Neuronal stem cell (in vitro differentiated cells): ENCODE measurements at regions not wholly inside any gene's neighbourhood (a gene's known extent, or its start where the extent isn't known, plus 50 kb on each side); places are given as distances from the start of the nearest gene placed in this dataset.
"Not testable (repeated sequence)": the region's sequence is repeated elsewhere in the genome, so short reads cannot be mapped to it uniquely, and the experiment has no call there.

ENCODE experiments used
- DNase-seq: peaks from one replicate; pipeline ENCODE4 v3.0.0-alpha.2; 2013; ENCODE audit warnings: low spot score
- H2AFZ ChIP-seq: one replicate; pipeline ENCODE4 v1.6.1; 2013; ENCODE audit warnings: mild to moderate bottlenecking, low read length, inconsistent platforms
- H2AK5ac ChIP-seq: 2 replicates; pipeline ENCODE4 v1.6.1; 2013; ENCODE audit warnings: low read depth, mild to moderate bottlenecking, inconsistent platforms, low read length, moderate library complexity, mixed read lengths
- H2BK120ac ChIP-seq: 2 replicates; pipeline ENCODE4 v1.6.1; 2013; ENCODE audit warnings: low read depth, mild to moderate bottlenecking, inconsistent platforms, low read length, moderate library complexity, mixed read lengths
- H2BK12ac ChIP-seq: one replicate; pipeline ENCODE4 v1.6.1; 2013; ENCODE audit warnings: low read length, inconsistent platforms
- H2BK15ac ChIP-seq: 2 replicates; pipeline ENCODE4 v1.6.1; 2013; ENCODE audit warnings: mild to moderate bottlenecking, low read length, inconsistent platforms, mixed read lengths
- H2BK5ac ChIP-seq: one replicate; pipeline ENCODE4 v1.6.1; 2013; ENCODE audit warnings: inconsistent platforms, mild to moderate bottlenecking, low read length, moderate library complexity
- H3K14ac ChIP-seq: one replicate; pipeline ENCODE4 v1.6.1; 2013; ENCODE audit warnings: low read length, inconsistent platforms
- H3K18ac ChIP-seq: 2 replicates; pipeline ENCODE4 v1.6.1; 2013; ENCODE audit warnings: low read length, inconsistent platforms
- H3K23ac ChIP-seq: 2 replicates; pipeline ENCODE4 v1.6.1; 2013; ENCODE audit warnings: low read depth, mild to moderate bottlenecking, mixed read lengths, low read length, inconsistent platforms; ENCODE audit not compliant: poor library complexity
- H3K27ac ChIP-seq: replicated peaks from 3 replicates; pipeline ENCODE4 v1.5.1; 2013; ENCODE audit warnings: low read length, inconsistent platforms
- H3K27me3 ChIP-seq, 3 experiments: 2 replicates each; pipeline ENCODE4 v1.6.1; 2013; ENCODE audit warnings: low read length in 3 of 3, mild to moderate bottlenecking in 2 of 3, inconsistent platforms in 1 of 3, low read depth in 1 of 3, mixed read lengths in 1 of 3, moderate library complexity in 1 of 3; ENCODE audit not compliant: control insufficient read depth in 3 of 3, insufficient read depth in 3 of 3
- H3K36me3 ChIP-seq, 2 donors: replicated peaks in 1 of 2; 2 replicates each; pipeline ENCODE4 v1.6.1; 2013; ENCODE audit warnings: low read length in 2 of 2; ENCODE audit not compliant: control insufficient read depth in 2 of 2, insufficient read depth in 2 of 2
- H3K4ac ChIP-seq: 2 replicates; pipeline ENCODE4 v1.6.1; 2013; ENCODE audit warnings: inconsistent platforms, mild to moderate bottlenecking, low read length, moderate library complexity
- H3K4me1 ChIP-seq, 2 donors: 1 replicate in 1 of 2; 2 replicates in 1 of 2; pipeline ENCODE4 v1.6.1; 2013; ENCODE audit warnings: low read length in 2 of 2, low read depth in 1 of 2; ENCODE audit not compliant: control insufficient read depth in 2 of 2, insufficient read depth in 1 of 2
- H3K4me2 ChIP-seq: one replicate; pipeline ENCODE4 v1.6.1; 2013; ENCODE audit warnings: mild to moderate bottlenecking, low read length, inconsistent platforms; ENCODE audit not compliant: insufficient read depth, poor library complexity, severe bottlenecking
- H3K4me3 ChIP-seq, 2 donors: 2 replicates each; pipeline ENCODE4 v1.5.1; 2013; ENCODE audit warnings: low read length in 2 of 2, mild to moderate bottlenecking in 2 of 2, inconsistent platforms in 1 of 2, moderate library complexity in 1 of 2
- H3K79me1 ChIP-seq: one replicate; pipeline ENCODE4 v1.6.1; 2013; ENCODE audit warnings: low read depth, mild to moderate bottlenecking, inconsistent platforms, low read length, moderate library complexity
- H3K9ac ChIP-seq: one replicate; pipeline ENCODE4 v1.6.1; 2013; ENCODE audit warnings: mild to moderate bottlenecking, low read depth, low read length, inconsistent platforms; ENCODE audit not compliant: poor library complexity
- H3K9me3 ChIP-seq, 2 donors: replicated peaks in 1 of 2; 2 replicates each; pipeline versions ENCODE3 to v1.6.1; 2013; ENCODE audit warnings: low read length in 2 of 2, mild to moderate bottlenecking in 2 of 2, inconsistent platforms in 1 of 2, low read depth in 1 of 2, mixed read lengths in 1 of 2, moderate library complexity in 1 of 2; ENCODE audit not compliant: control insufficient read depth in 2 of 2, insufficient read depth in 1 of 2
- H4K8ac ChIP-seq: one replicate; pipeline ENCODE4 v1.6.1; 2013; ENCODE audit warnings: low read depth, mild to moderate bottlenecking, inconsistent platforms, low read length, moderate library complexity
- H4K91ac ChIP-seq: one replicate; pipeline ENCODE4 v1.6.1; 2013; ENCODE audit warnings: low read length, low read depth, mild to moderate bottlenecking, inconsistent platforms; ENCODE audit not compliant: poor library complexity
- WGBS, 2 donors: extraction: QIAGEN DNeasy Blood & Tissue Kit; methylation state at CpG; one replicate each; pipeline ENCODE4 v1.1.7; 2013; ENCODE audit warnings: missing lambda C conversion rate in 2 of 2, mixed read lengths in 1 of 2; ENCODE audit not compliant: insufficient read length in 2 of 2, insufficient replicate concordance in 1 of 2; ENCODE audit errors: extremely low coverage in 2 of 2; 5-methylcytosine and 5-hydroxymethylcytosine counted together

DNA sequence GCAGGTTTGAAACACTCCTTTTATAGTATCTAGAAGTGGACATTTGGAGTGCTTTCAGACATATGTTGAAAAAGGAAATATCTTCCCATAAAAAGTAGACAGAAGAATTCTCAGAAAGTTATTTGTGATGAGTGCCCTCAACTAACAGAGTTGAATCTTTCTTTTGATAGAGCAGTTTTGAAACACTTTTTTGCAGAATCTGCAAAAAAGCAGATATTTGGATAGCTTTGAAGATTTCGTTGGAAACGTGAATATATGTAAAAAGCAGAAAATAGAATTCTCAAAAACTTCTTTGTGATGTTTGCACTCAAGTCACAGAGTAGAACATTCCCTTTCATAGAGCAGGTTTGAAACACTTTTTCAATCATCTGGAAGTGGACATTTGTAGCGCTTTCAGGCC lies 676.4 kb upstream of the ZNF337 start:
- not testable (repeated sequence) for H2BK12ac ChIP-seq

GRCh38 chr20:26354511-26354910 lies 657.9 kb upstream of the ZNF337 start:
- H3K79me1 ChIP-seq: no peaks in the 10 kb centered on the region
- no peak overlapping the region for H3K14ac ChIP-seq
- no peak overlapping the region for H2BK120ac ChIP-seq
- no peak overlapping the region for H2AK5ac ChIP-seq
- no peaks in the 10 kb centered on the region for H3K9me3 ChIP-seq
- H2AFZ ChIP-seq: no peak overlapping the region
- H4K8ac ChIP-seq: no peak overlapping the region
- no peak overlapping the region for H2BK12ac ChIP-seq
- H3K18ac ChIP-seq: no peak overlapping the region
- no peaks in the 10 kb centered on the region for H3K36me3 ChIP-seq
- no peak overlapping the region for H3K4me2 ChIP-seq
- DNase-seq: no peak
- no peaks in the 10 kb centered on the region for H3K27me3 ChIP-seq
- no peaks in the 10 kb centered on the region for H3K4me1 ChIP-seq
- H3K4ac ChIP-seq: no peak overlapping the region
- H3K27ac ChIP-seq: no peak overlapping the region
- H3K4me3 ChIP-seq: no peak overlapping the region
- no peak overlapping the region for H2BK5ac ChIP-seq
- no peak overlapping the region for H3K9ac ChIP-seq
- no peak overlapping the region for H4K91ac ChIP-seq
- WGBS, 2 donors: no CpG with 5 or more reads among the region's 2 CpGs
- H2BK15ac ChIP-seq: no peak overlapping the region
- H3K23ac ChIP-seq: no peak overlapping the region

More for the DNA sequence above, 676.4 kb upstream of the ZNF337 start:
- H4K91ac ChIP-seq, H3K4me1 ChIP-seq, H2AK5ac ChIP-seq, H3K4ac ChIP-seq, H3K4me2 ChIP-seq, H2AFZ ChIP-seq, H2BK15ac ChIP-seq, H3K79me1 ChIP-seq, H2BK5ac ChIP-seq, H3K9me3 ChIP-seq, H3K9ac ChIP-seq, DNase-seq, H3K23ac ChIP-seq, H3K27ac ChIP-seq, H2BK120ac ChIP-seq, H3K27me3 ChIP-seq, H3K36me3 ChIP-seq, H3K4me3 ChIP-seq, H4K8ac ChIP-seq, H3K18ac ChIP-seq, H3K14ac ChIP-seq: not testable (repeated sequence)
- no CpG with 5 or more reads among the region's 3 CpGs for WGBS, 2 donors

GRCh38 chr20:26347396-26347795 lies 650.7 kb upstream of the ZNF337 start:
- no peaks in the 10 kb centered on the region for H3K79me1 ChIP-seq

DNA sequence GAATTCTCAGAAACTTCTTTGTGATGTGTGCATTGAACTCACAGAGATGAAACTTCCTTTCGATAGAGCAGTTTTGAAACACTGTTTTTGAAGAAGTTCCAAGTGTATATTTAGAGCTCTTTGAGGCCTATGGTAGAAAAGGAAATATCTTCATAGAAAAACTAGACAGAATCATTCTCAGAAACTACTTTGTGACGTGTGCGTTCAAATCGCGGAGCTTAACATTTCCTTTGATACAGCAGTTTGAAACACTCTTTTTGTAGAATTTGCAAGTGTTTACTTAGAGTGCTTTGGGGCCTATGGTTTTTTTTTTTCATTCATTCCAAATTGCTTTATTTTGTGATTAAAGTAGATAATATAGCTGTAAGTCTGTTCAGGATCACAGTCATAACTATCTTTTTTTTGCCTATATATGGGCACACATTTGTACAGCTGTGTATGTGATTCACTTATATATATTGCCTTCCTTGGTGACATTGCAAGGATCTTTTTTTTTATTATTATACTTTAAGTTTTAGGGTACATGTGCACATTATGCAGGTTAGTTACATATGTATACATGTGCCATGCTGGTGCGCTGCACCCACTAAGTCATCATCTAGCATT lies 643.9 kb upstream of the ZNF337 start:
- H2BK5ac ChIP-seq, H3K4me3 ChIP-seq, H4K91ac ChIP-seq, H3K36me3 ChIP-seq, H3K4me2 ChIP-seq, H2BK15ac ChIP-seq, H3K23ac ChIP-seq, H3K9ac ChIP-seq, H3K4ac ChIP-seq, H3K27me3 ChIP-seq, H2AK5ac ChIP-seq, DNase-seq, H2BK120ac ChIP-seq, H3K9me3 ChIP-seq, H2BK12ac ChIP-seq, H3K4me1 ChIP-seq, H4K8ac ChIP-seq, H3K14ac ChIP-seq, H3K27ac ChIP-seq, H3K79me1 ChIP-seq, H3K18ac ChIP-seq, H2AFZ ChIP-seq: not testable (repeated sequence)
- no CpG with 5 or more reads among the region's 6 CpGs for WGBS, 2 donors

More at GRCh38 chr20:26347396-26347795, 650.7 kb upstream of the ZNF337 start:
- no peaks in the 10 kb centered on the region for H3K9me3 ChIP-seq
- no peak overlapping the region for H4K8ac ChIP-seq
- no peak overlapping the region for H3K23ac ChIP-seq
- no peak overlapping the region for H3K9ac ChIP-seq
- H2BK15ac ChIP-seq: no peak overlapping the region
- H2AFZ ChIP-seq: no peak overlapping the region
- no peak overlapping the region for H3K4me2 ChIP-seq
- no CpG with 5 or more reads among the region's 4 CpGs for WGBS, 2 donors
- no peak overlapping the region for H2BK120ac ChIP-seq
- H4K91ac ChIP-seq: no peak overlapping the region
- no peaks in the 10 kb centered on the region for H3K36me3 ChIP-seq
- H3K18ac ChIP-seq: no peak overlapping the region
- H3K4ac ChIP-seq: no peak overlapping the region
- H2BK12ac ChIP-seq: no peak overlapping the region
- no peak for DNase-seq
- H2AK5ac ChIP-seq: no peak overlapping the region
- H3K27me3 ChIP-seq: no peaks in the 10 kb centered on the region
- H3K27ac ChIP-seq: no peak overlapping the region
- no peak overlapping the region for H3K14ac ChIP-seq
- no peak overlapping the region for H2BK5ac ChIP-seq
- H3K4me3 ChIP-seq: no peak overlapping the region
- no peaks in the 10 kb centered on the region for H3K4me1 ChIP-seq
